Trophoblast cell (in vitro differentiated cells and primary cell): ENCODE measurements at regions not wholly inside any gene's neighbourhood (a gene's known extent, or its start where the extent isn't known, plus 50 kb on each side); places are given as distances from the start of the nearest gene placed in this dataset.
"Not testable (repeated sequence)": the region's sequence is repeated elsewhere in the genome, so short reads cannot be mapped to it uniquely, and the experiment has no call there.

Experiments
- DNase-seq, 2 donors: peaks; one replicate each; pipeline ENCODE4 v3.0.0-alpha.2; 2016
- H2AFZ ChIP-seq: 2 replicates; pipeline ENCODE4 v1.6.1; 2013; ENCODE audit warnings: low read length, moderate library complexity, mild to moderate bottlenecking; ENCODE audit not compliant: insufficient read depth, poor library complexity
- H2AK5ac ChIP-seq: 2 replicates; pipeline ENCODE4 v1.6.1; 2013; ENCODE audit warnings: mild to moderate bottlenecking, low read length
- H2BK120ac ChIP-seq: 2 replicates; pipeline ENCODE4 v1.6.1; 2013; ENCODE audit warnings: low read length, mild to moderate bottlenecking, moderate library complexity; ENCODE audit not compliant: insufficient read depth, poor library complexity
- H2BK12ac ChIP-seq: 2 replicates; pipeline ENCODE4 v1.6.1; 2013; ENCODE audit warnings: mild to moderate bottlenecking, low read length, moderate library complexity
- H2BK5ac ChIP-seq: 2 replicates; pipeline ENCODE4 v1.6.1; 2013; ENCODE audit warnings: low read length, low read depth, moderate library complexity, mild to moderate bottlenecking; ENCODE audit not compliant: poor library complexity
- H3K14ac ChIP-seq: 2 replicates; pipeline ENCODE4 v1.6.1; 2013; ENCODE audit warnings: mild to moderate bottlenecking, low read length
- H3K18ac ChIP-seq: 2 replicates; pipeline ENCODE4 v1.6.1; 2013; ENCODE audit warnings: mild to moderate bottlenecking, low read length
- H3K23ac ChIP-seq: 2 replicates; pipeline ENCODE4 v1.6.1; 2013; ENCODE audit warnings: low read length
- H3K27ac ChIP-seq: 2 replicates; pipeline ENCODE4 v1.5.1; 2013; ENCODE audit warnings: low read depth, mild to moderate bottlenecking, inconsistent platforms, low read length, moderate library complexity
- H3K27me3 ChIP-seq: 2 replicates; pipeline ENCODE4 v1.6.1; 2013; ENCODE audit warnings: inconsistent platforms, mild to moderate bottlenecking, low read length, moderate library complexity; ENCODE audit not compliant: insufficient read depth
- H3K36me3 ChIP-seq, 2 experiments: 1 replicate in 1 of 2; 2 replicates in 1 of 2; pipeline ENCODE4 v1.6.1; 2013; ENCODE audit warnings: low read length in 2 of 2, mild to moderate bottlenecking in 2 of 2, moderate library complexity in 1 of 2; ENCODE audit not compliant: insufficient read depth in 2 of 2, control insufficient read depth in 1 of 2
- H3K4ac ChIP-seq: 2 replicates; pipeline ENCODE4 v1.6.1; 2013; ENCODE audit warnings: low read depth, mild to moderate bottlenecking, low read length, moderate library complexity
- H3K4me1 ChIP-seq, 2 experiments: 1 replicate in 1 of 2; 2 replicates in 1 of 2; pipeline ENCODE4 v1.6.1; 2013; ENCODE audit warnings: low read length in 2 of 2, mild to moderate bottlenecking in 2 of 2, moderate library complexity in 1 of 2; ENCODE audit not compliant: insufficient read depth in 2 of 2, control insufficient read depth in 1 of 2
- H3K4me2 ChIP-seq: 2 replicates; pipeline ENCODE4 v1.6.1; 2013; ENCODE audit warnings: inconsistent platforms, mild to moderate bottlenecking, low read length, moderate library complexity
- H3K4me3 ChIP-seq: 2 replicates; pipeline ENCODE4 v1.5.1; 2013; ENCODE audit warnings: mild to moderate bottlenecking, low read depth, low read length, inconsistent platforms
- H3K79me1 ChIP-seq: one replicate; pipeline ENCODE4 v1.6.1; 2013; ENCODE audit warnings: low read length
- H3K79me2 ChIP-seq: 2 replicates; pipeline ENCODE4 v1.6.1; 2013; ENCODE audit warnings: low read length, mild to moderate bottlenecking; ENCODE audit not compliant: control insufficient read depth, insufficient read depth, poor library complexity
- H3K9ac ChIP-seq: 2 replicates; pipeline ENCODE4 v1.6.1; 2013; ENCODE audit warnings: mild to moderate bottlenecking, low read length
- H3K9me3 ChIP-seq: 2 replicates; pipeline ENCODE4 v1.6.1; 2013; ENCODE audit warnings: low read depth, mild to moderate bottlenecking, control low read depth, inconsistent platforms, low read length; ENCODE audit not compliant: insufficient read depth
- H4K12ac ChIP-seq: 2 replicates; pipeline ENCODE4 v1.6.1; 2013; ENCODE audit warnings: low read depth, mild to moderate bottlenecking, low read length, moderate library complexity
- H4K8ac ChIP-seq: 2 replicates; pipeline ENCODE4 v1.6.1; 2013; ENCODE audit warnings: low read depth, mild to moderate bottlenecking, low read length, moderate library complexity
- H4K91ac ChIP-seq: one replicate; pipeline ENCODE4 v1.6.1; 2013; ENCODE audit warnings: low read depth, mild to moderate bottlenecking, low read length, moderate library complexity
- WGBS: extraction: QIAGEN DNeasy Blood & Tissue Kit; methylation state at CpG from one replicate; pipeline ENCODE4 v1.1.7; 2013; ENCODE audit warnings: missing lambda C conversion rate; ENCODE audit not compliant: insufficient read length, insufficient coverage; ENCODE audit errors: extremely low coverage; 5-methylcytosine and 5-hydroxymethylcytosine counted together

- not testable (repeated sequence) for H3K14ac ChIP-seq, DNase-seq, H3K36me3 ChIP-seq, H2AK5ac ChIP-seq, H3K9ac ChIP-seq, H3K18ac ChIP-seq, H3K23ac ChIP-seq, H2BK120ac ChIP-seq, H3K27ac ChIP-seq, H2BK5ac ChIP-seq, H3K79me2 ChIP-seq, H3K4ac ChIP-seq, H3K79me1 ChIP-seq, H4K12ac ChIP-seq, H4K8ac ChIP-seq, H2BK12ac ChIP-seq, H3K4me3 ChIP-seq, H2AFZ ChIP-seq, H3K27me3 ChIP-seq, H4K91ac ChIP-seq, H3K4me2 ChIP-seq, H3K4me1 ChIP-seq
- WGBS = no CpG with 5 or more reads among the region's 5 CpGs
- H3K9me3 ChIP-seq = peaks cover 23% of the 10 kb centered on the region
These were observed 249.1 kb downstream of the GOLGA6L6 start for GRCh38 chr15:20292422-20293005.

GRCh38 chr15:20291616-20292015 lies 250.0 kb downstream of the GOLGA6L6 start:
- H3K14ac ChIP-seq, H4K91ac ChIP-seq: not testable (repeated sequence)

GRCh38 chr15:20290606-20291005 lies 251.0 kb downstream of the GOLGA6L6 start:
- not testable (repeated sequence) for H3K14ac ChIP-seq, DNase-seq, H3K23ac ChIP-seq, H2AK5ac ChIP-seq, H3K4me1 ChIP-seq, H3K18ac ChIP-seq, H3K79me2 ChIP-seq, H4K8ac ChIP-seq, H2BK5ac ChIP-seq, H3K27me3 ChIP-seq, H3K4me3 ChIP-seq, H3K79me1 ChIP-seq, H3K27ac ChIP-seq, H2AFZ ChIP-seq, H2BK12ac ChIP-seq, H3K4me2 ChIP-seq, H3K4ac ChIP-seq, H2BK120ac ChIP-seq, H3K36me3 ChIP-seq, H4K12ac ChIP-seq, H3K9ac ChIP-seq, H4K91ac ChIP-seq
- H3K9me3 ChIP-seq = peaks cover 16% of the 10 kb centered on the region
- WGBS = no CpG with 5 or more reads among the region's 11 CpGs

More at GRCh38 chr15:20291616-20292015, 250.0 kb downstream of the GOLGA6L6 start:
- H2BK120ac ChIP-seq, H3K79me1 ChIP-seq, H3K23ac ChIP-seq, H3K4me3 ChIP-seq, H3K36me3 ChIP-seq, H3K27ac ChIP-seq, H2AK5ac ChIP-seq, H3K18ac ChIP-seq, H4K8ac ChIP-seq, H3K27me3 ChIP-seq, H3K4me1 ChIP-seq, DNase-seq, H3K4ac ChIP-seq, H2BK5ac ChIP-seq, H2BK12ac ChIP-seq, H2AFZ ChIP-seq, H3K9ac ChIP-seq, H4K12ac ChIP-seq, H3K4me2 ChIP-seq, H3K79me2 ChIP-seq: not testable (repeated sequence)
- no CpG with 5 or more reads among the region's 7 CpGs for WGBS
- peaks cover 20% of the 10 kb centered on the region for H3K9me3 ChIP-seq

GRCh38 chr15:20289538-20290103 lies 252.0 kb downstream of the GOLGA6L6 start:
- not testable (repeated sequence) for H2AK5ac ChIP-seq, H3K9ac ChIP-seq, H3K4me2 ChIP-seq, H3K4me1 ChIP-seq, H4K8ac ChIP-seq, H3K14ac ChIP-seq, H3K36me3 ChIP-seq, H3K27me3 ChIP-seq, H4K91ac ChIP-seq, H2BK120ac ChIP-seq, H3K79me2 ChIP-seq, H3K4me3 ChIP-seq, H2BK5ac ChIP-seq, H2AFZ ChIP-seq, H3K18ac ChIP-seq, H3K23ac ChIP-seq, H2BK12ac ChIP-seq, H3K4ac ChIP-seq, H3K27ac ChIP-seq, H3K9me3 ChIP-seq, DNase-seq, H3K79me1 ChIP-seq
- peak overlapping the region; percentile 54 for H4K12ac ChIP-seq
- WGBS = no CpG with 5 or more reads among the region's 4 CpGs
